Kidney glomerular epithelial cell (primary cell): ENCODE measurements at regions not wholly inside any gene's neighbourhood (a gene's known extent, or its start where the extent isn't known, plus 50 kb on each side); places are given as distances from the start of the nearest gene placed in this dataset.

ENCODE experiments used
- DNase-seq: peaks from one replicate; lab custom pipeline; 2025; lab: John Stamatoyannopoulos, UW

- no peak for DNase-seq
Observed at GRCh38 chr6:10305790-10306415, 109.0 kb downstream of the TFAP2A start.

DNA sequence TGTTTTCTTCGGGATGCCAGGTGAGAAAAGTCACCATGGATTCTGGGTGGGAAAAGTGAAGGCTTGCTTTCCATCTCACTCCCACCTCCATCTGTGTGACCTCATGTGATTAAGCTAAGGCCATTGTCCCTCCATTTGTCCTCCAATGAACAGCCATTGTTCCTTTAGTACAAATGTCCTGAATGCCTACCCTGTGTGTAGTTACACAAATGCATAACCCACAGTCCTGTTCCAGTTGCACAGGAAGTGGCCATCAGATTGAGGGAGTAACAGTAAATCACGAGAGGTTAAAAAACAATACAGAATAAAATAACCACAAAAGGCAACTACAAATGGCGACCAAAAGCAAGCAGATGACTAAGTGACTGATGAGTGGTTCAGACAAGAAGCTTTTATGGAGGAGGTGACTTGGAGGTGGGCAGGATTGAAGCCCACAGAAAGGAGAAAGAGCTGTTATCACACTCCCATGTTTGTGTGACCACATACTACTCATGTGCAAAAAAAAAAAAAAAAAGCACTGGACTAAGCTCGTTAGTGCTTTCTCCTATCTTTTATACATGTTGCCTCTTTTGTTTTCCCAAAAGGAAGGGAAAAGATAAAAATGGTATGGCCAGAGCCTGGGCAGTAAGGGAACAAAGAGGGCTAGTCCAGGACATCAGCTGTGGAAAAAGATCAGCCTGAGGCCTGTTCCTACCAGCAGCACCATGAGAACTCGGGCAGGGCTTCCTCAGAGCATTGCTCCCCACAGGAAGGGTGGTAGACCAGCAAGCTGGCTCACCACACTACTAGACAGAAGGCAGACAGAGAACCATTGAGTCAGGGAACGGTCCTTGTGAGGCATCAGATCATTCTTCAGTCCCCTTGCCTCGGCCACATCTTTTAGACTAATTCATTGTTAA lies 111.0 kb downstream of the TFAP2A start:
- DNase-seq, result no peak

- no peak for DNase-seq
Observed at GRCh38 chr6:10302566-10303235, 112.2 kb downstream of the TFAP2A start.

GRCh38 chr6:10300071-10300470 lies 114.8 kb downstream of the TFAP2A start:
- DNase-seq, result peak; percentile 94

- no peak for DNase-seq
Observed at GRCh38 chr6:10297832-10298231, 117.0 kb downstream of the TFAP2A start.

- DNase-seq, result no peak
Observed at GRCh38 chr6:10278746-10279145, 136.1 kb downstream of the TFAP2A start.

GRCh38 chr6:10276660-10277287 lies 138.1 kb downstream of the TFAP2A start:
- no peak for DNase-seq

- DNase-seq, result peak; percentile 58
Observed at GRCh38 chr6:10276106-10276505, 138.8 kb downstream of the TFAP2A start.

GRCh38 chr6:10272591-10272990 lies 142.3 kb downstream of the TFAP2A start:
- no peak for DNase-seq

GRCh38 chr6:10271982-10272381 lies 142.9 kb downstream of the TFAP2A start:
- DNase-seq, result no peak

DNA sequence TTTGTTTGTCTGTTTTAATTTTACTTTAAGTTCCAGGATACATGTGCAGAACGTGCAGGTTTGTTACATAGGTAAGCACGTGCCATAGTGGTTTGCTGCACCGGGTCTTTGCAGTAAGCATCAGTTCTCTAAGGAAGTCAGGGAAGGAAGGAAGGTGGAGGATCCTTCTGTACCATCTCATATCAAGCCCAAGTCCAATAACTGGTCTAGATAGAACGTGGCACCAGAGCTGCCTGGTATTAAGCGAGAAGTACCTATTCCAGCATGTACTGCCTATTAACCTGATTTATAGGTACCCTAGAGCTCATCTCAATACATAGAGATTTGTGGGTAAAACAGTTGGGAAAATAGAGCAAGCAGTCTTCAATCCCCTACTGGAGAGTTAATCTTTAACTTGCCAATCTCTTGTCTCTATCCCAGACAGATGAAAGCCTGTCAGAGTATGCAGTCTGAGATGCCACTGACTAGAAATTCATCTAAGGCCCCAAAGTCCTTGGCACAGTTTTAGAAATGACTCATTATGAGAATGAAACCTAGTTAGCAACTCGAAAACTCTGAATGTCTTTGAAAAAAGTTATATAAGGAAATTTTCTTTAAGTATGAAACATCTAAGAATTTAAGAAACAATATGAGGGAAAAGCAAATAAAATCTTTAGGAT lies 144.9 kb downstream of the TFAP2A start:
- peak; percentile 24 for DNase-seq

DNA sequence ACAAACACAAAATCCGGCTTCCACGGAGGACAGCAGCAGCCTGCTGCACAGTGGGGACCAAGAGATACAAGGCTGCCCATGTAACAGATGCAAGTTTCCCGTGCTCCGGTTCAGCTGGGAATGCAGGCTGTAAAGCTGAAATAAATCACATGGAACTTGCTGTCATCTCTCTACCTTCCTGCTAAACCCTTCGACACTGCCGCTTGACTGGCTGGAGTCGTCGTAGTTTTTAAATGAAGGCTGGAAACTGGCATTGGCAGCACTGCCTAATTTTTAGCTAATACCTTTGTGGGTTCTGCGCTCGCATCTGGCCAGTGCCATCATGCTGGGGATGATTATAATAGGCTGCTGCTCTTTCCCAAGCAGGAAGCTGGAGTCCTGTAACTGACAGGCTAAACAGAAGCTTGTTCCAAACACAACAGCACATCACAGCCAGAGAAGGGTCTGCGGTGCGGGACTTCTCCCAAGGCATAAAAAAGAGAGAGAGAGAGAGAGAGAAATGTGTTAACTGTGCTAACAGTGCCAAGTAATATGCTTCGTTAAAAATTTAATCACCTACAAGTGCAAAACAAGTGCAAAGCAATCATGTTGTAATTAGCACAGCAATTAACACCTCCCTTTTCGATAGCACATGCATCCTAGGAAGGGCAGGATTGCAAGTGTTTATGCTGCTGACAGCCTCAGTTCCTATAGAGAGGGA lies 146.1 kb downstream of the TFAP2A start:
- no peak for DNase-seq

DNA sequence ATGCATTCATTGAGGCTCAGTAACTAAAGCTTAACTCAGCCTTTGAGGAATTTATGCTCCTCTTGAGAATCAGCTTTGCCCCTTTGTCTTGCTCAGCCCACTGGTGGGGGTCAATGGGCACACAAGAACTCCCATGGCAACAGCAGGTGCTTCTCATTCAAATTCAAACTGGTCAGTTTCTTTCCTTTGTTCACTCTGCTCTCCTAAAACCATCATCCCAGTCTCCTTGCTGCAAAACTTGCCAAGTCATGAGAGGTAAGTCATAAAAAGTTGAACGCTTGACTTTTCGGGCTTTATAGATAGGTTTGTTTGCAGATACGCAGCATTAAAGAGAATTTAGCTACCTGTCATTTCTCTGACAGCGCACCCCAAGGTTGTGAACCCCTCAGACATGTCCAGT lies 146.8 kb downstream of the TFAP2A start:
- no peak for DNase-seq

DNA sequence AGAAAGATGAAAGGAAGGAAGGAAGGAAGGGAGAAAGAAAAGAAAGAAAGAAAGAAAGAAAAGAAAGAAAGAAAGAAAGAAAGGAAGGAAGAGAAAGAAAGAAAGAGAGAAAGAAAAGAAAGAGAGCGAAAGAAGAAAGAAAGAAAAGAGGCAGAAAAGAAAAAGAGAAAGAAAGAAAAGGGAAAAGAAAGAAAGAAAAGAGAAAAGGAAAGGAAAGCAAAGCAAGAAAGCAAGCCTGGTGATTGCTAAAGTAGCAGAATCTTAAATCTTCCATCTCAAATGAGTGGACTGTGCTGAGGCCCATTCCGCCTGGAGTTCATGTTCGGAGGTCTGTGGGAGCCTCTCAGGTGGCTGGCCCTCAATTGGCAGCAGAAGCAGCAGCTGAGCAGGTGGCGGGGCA lies 148.4 kb downstream of the TFAP2A start:
- DNase-seq, result no peak

DNA sequence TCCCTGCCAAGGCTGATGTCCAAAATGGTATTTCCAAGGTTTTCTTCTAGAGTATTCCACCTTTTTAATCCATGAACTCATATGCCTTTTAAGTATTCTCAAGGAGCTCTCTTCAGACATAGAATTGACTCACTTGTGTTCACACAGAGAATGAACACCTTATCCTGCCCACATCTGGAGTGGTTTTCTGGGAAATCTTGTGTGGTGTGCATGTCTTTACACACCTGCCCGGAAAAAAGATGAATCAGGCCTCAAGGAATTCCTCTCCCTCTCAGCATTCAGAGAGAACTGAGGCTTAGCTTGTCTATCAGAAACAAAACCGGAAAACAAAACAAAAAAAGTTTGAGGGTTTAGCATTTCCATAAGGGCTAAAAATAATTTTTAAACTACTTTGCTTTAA lies 148.8 kb downstream of the TFAP2A start:
- no peak for DNase-seq

DNA sequence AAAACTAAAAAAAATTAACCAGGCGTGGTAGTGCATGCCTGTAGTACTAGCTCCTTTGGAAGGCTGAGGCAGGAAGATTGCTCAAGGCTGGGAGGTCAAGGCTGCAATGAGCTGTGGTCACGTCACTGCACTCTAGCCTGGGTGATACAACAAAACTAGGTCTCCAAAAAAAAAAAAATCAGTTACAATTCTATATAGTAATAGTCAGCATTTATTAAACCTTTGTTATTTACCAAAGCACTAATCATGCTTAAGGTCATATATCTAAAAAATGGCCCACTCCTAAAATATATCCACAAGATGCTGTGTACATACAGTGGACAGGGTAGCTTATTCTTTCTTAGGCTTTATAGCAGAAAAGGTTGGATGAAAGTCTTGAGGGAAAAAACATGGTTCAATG lies 152.4 kb downstream of the TFAP2A start:
- no peak for DNase-seq

DNA sequence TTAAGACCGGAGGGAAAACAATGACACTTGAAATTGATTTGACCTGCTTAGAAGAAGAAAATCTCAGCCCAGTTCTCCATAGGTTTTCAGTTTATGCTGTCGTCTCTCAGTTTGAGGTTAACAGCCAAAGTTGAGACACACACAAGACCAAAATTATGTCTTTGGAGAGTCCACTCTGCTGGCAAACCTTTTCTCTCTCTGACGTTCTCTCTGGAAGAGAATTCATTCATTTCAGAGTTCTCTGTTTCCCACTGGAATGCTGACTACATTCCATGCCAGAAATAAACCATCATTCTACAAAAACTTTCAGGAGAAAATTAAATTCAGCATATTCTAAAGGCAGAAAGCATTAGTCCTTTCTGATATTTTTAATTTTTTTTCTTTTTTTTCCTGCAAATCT lies 155.2 kb downstream of the TFAP2A start:
- no peak for DNase-seq

DNA sequence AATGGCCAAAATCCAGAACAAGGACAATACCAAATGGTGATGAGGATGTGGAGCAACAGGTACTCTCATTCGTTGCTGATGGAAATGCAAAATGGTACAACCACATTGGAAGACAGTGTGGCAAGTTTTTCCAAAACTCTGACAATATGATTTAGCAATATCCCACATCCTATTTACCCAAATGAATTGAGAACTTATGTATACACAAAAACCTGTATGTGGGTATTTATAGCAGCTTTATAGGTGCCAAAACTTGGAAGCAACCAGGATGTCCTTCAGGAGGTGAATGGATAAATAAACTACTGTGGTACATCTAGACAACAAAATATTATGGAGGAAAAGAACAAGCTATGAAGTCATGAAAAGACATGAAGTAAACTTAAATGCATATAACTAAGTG lies 156.5 kb downstream of the TFAP2A start:
- no peak for DNase-seq

- no peak for DNase-seq
Observed at GRCh38 chr6:10256113-10256690, 158.7 kb downstream of the TFAP2A start.

- no peak for DNase-seq
Observed at GRCh38 chr6:10250655-10251220, 164.1 kb downstream of the TFAP2A start.
